ENCODE measurements at regions not wholly inside any gene's neighbourhood (a gene's known extent, or its start where the extent isn't known, plus 50 kb on each side); places are given as distances from the start of the nearest gene placed in this dataset.

- no peak overlapping the region for H3K27ac ChIP-seq
- WGBS, 3 donors = 56 to 62% (median 57%) methylated on average over 6 of the region's 6 CpGs
- no peak for TF ChIP-seq CTCF (IDR thresholded peaks at IDR 0.05)
- no peak for TF ChIP-seq POLR2A (IDR thresholded peaks at IDR 0.05)
- TF ChIP-seq EP300 (IDR thresholded peaks at IDR 0.05) = no peak
- H3K4me1 ChIP-seq (ENCODE audit: insufficient read depth) = no peaks in the 10 kb centered on the region
- no peaks in the 10 kb centered on the region for H3K36me3 ChIP-seq
- H3K27me3 ChIP-seq = no peaks in the 10 kb centered on the region
- peak overlapping the region; percentile 4 for H3K4me3 ChIP-seq
- no peak for DNase-seq
- H3K9me3 ChIP-seq = no peaks in the 10 kb centered on the region
- intact Hi-C loops (cut with DNase I) = loop anchor here in 1 of 4 donors (10.0 kb wide), 1 partner anchor 429 kb away; no protein-coding TSS in a partner anchor
These were observed 147.4 kb upstream of the ZC3H12C start for GRCh38 chr11:109945626-109946321.

- no peaks in the 10 kb centered on the region for H3K36me3 ChIP-seq
- intact Hi-C loops (cut with DNase I) = loop anchor here in 1 of 4 donors (10.0 kb wide), 1 partner anchor 428 kb away; no protein-coding TSS in a partner anchor
- peak overlapping the region in 1 of 2 donors; percentile 14 for H3K27ac ChIP-seq
- DNase-seq = peak; percentile 79 to 92 (median 85)
- WGBS, 3 donors = 10 to 12% (median 10%) methylated on average over 8 of the region's 8 CpGs
- no peaks in the 10 kb centered on the region for H3K9me3 ChIP-seq
- no peak overlapping the region for H3K4me3 ChIP-seq
- no peak for TF ChIP-seq EP300 (IDR thresholded peaks at IDR 0.05)
- peak; percentile 79 to 88 (median 88) for TF ChIP-seq CTCF (IDR thresholded peaks at IDR 0.05)
- peak; percentile 17 for TF ChIP-seq POLR2A (IDR thresholded peaks at IDR 0.05)
- H3K27me3 ChIP-seq = no peaks in the 10 kb centered on the region
- no peaks in the 10 kb centered on the region for H3K4me1 ChIP-seq (ENCODE audit: insufficient read depth)
These were observed 146.8 kb upstream of the ZC3H12C start for GRCh38 chr11:109946322-109946846.

GRCh38 chr11:109954534-109954933, 138.7 kb upstream of the ZC3H12C start:
- Histone ChIP-seq H3K36me3 (no peaks in the 10 kb centered on the region), H3K27ac (no peak overlapping the region), H3K27me3 (no peaks in the 10 kb centered on the region), H3K9me3 (no peaks in the 10 kb centered on the region), H3K4me3 (no peak overlapping the region), H3K4me1 (ENCODE audit: insufficient read depth) (no peaks in the 10 kb centered on the region)
- intact Hi-C loops (cut with DNase I) = loop anchor here in 3 of 4 donors (10.0 kb wide), 3 partner anchors 140 to 480 kb away; partner anchors contain the start of gene ZC3H12C (in 1 of the 3)
- TF ChIP-seq POLR2A (IDR thresholded peaks at IDR 0.05) (no peak), EP300 (IDR thresholded peaks at IDR 0.05) (no peak), CTCF (IDR thresholded peaks at IDR 0.05) (no peak)
- 89 to 97% (median 91%) methylated on average over 2 of the region's 2 CpGs for WGBS, 3 donors
- no peak for DNase-seq

DNA sequence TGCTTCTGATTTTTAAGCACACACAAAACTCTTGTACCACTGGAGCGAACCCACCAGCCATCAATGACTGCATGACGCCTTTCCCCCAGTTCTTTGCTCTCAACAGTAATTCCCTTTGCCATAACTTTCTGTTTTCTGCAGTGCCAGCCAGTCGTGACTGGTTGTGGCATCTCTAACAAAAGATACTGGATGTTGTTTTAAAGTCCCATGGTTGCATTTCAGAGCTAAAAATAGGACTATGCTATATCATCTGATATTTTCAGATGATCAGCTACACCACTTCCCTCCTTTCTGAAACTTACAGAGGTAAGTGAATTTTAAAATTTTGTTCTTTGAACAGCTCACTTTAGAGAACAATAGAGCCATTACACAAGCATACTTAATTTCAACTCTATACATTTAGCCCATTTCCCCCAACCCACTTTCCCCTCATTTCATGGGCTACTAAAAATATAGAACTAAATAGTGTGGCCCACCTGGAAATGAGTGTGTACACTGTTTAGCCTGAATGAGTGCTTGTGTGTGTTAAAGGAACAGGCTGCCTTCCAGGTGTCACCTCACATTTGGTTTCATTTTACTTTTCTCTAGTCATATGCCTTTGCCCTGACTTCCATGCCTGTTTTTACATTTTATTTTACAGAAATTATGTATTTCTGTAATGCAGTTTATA, 136.9 kb upstream of the ZC3H12C start:
- TF ChIP-seq POLR2A (IDR thresholded peaks at IDR 0.05) = no peak
- no peak for TF ChIP-seq CTCF (IDR thresholded peaks at IDR 0.05)
- TF ChIP-seq EP300 (IDR thresholded peaks at IDR 0.05) = no peak
- H3K36me3 ChIP-seq = no peaks in the 10 kb centered on the region

More for the DNA sequence above, 136.9 kb upstream of the ZC3H12C start:
- no peak for DNase-seq
- Histone ChIP-seq H3K9me3 (no peaks in the 10 kb centered on the region), H3K4me3 (no peak overlapping the region), H3K4me1 (ENCODE audit: insufficient read depth) (peaks cover 4% of the 10 kb centered on the region), H3K27ac (no peak overlapping the region), H3K27me3 (no peaks in the 10 kb centered on the region)
- 91 to 92% (median 91%) methylated on average over 3 of the region's 3 CpGs for WGBS, 3 donors
- intact Hi-C loops (cut with DNase I) = loop anchor here in 3 of 4 donors (10.0 kb wide), 3 partner anchors 139 to 479 kb away; partner anchors contain the start of gene ZC3H12C (in 1 of the 3)

All from ovary (tissue), 7 donors.